Activated CD4-positive, alpha-beta T cell treated with anti-CD3 and anti-CD28 coated beads for 36 hours (primary cell): ENCODE measurements at regions not wholly inside any gene's neighbourhood (a gene's known extent, or its start where the extent isn't known, plus 50 kb on each side); places are given as distances from the start of the nearest gene placed in this dataset.

Experiments
- ATAC-seq: fragments of 200-7000 bp; cut with Tn5 transposase; one replicate; pipeline ENCODE4 v1.10.0; 2021; ENCODE audit warnings: mild to moderate bottlenecking, moderate library complexity
- CTCF ChIA-PET: fragments of 350-600 bp; sonication (Branson Sonifier 250); formaldehyde crosslinking; loops from one replicate; lab custom pipeline; 2021; ENCODE audit warnings: antibody characterized with exemption; lab: Charles Lee
- POLR2A ChIA-PET: fragments of 350-600 bp; sonication (Branson Sonifier 250); formaldehyde crosslinking; loops from one replicate; lab custom pipeline; 2021; ENCODE audit warnings: antibody characterized with exemption, inconsistent platforms; lab: Charles Lee
- DNase-seq: peaks from one replicate; pipeline ENCODE4 v3.0.0-alpha.2; 2020
- H3K27ac Mint-ChIP-seq: one replicate; pipeline ENCODE4 v1.8.0; 2021; ENCODE audit warnings: mixed read lengths
- H3K27me3 Mint-ChIP-seq: one replicate; pipeline ENCODE4 v1.8.0; 2021; ENCODE audit warnings: mixed read lengths
- H3K36me3 Mint-ChIP-seq: one replicate; pipeline ENCODE4 v1.8.0; 2021; ENCODE audit warnings: low read depth, mixed read lengths
- H3K4me1 Mint-ChIP-seq: one replicate; pipeline ENCODE4 v1.8.0; 2021; ENCODE audit warnings: mixed read lengths
- H3K4me3 Mint-ChIP-seq: one replicate; pipeline ENCODE4 v1.8.0; 2021; ENCODE audit warnings: mild to moderate bottlenecking, moderate library complexity, mixed read lengths
- H3K9me3 Mint-ChIP-seq: one replicate; pipeline ENCODE4 v1.8.0; 2021; ENCODE audit warnings: low read depth, mixed read lengths
- intact Hi-C, 2 experiments: fragments of 100-400 bp; cut with DNase I in 1 of 2; cut with micrococcal nuclease in 1 of 2; formaldehyde crosslinking; loops; one replicate each; pipeline versions ENCODE4 v1.14.2 to v1.15.1; 2022 to 2024; cut with DNase I, micrococcal nuclease

GRCh38 chr2:239905884-239906654, 119.1 kb downstream of the NDUFA10 start:
- H3K4me3 Mint-ChIP-seq: no peak overlapping the region
- intact Hi-C loops: no loop called here
- ATAC-seq: no peak
- CTCF ChIA-PET: no interaction called here
- POLR2A ChIA-PET: no interaction called here
- DNase-seq: no peak
- peaks cover 9% of the 10 kb centered on the region for H3K4me1 Mint-ChIP-seq
- H3K27me3 Mint-ChIP-seq: no peaks in the 10 kb centered on the region
- H3K27ac Mint-ChIP-seq: no peak overlapping the region
- H3K9me3 Mint-ChIP-seq: no peaks in the 10 kb centered on the region
- no peaks in the 10 kb centered on the region for H3K36me3 Mint-ChIP-seq

GRCh38 chr2:239905306-239905705, 119.8 kb downstream of the NDUFA10 start:
- Mint-ChIP-seq H3K27me3 (no peaks in the 10 kb centered on the region), H3K27ac (no peak overlapping the region), H3K4me1 (peaks cover 1% of the 10 kb centered on the region), H3K9me3 (no peaks in the 10 kb centered on the region), H3K4me3 (no peak overlapping the region), H3K36me3 (no peaks in the 10 kb centered on the region)
- intact Hi-C loops: no loop called here
- POLR2A ChIA-PET: no interaction called here
- ATAC-seq: no peak
- CTCF ChIA-PET: no interaction called here
- DNase-seq: no peak

- H3K27ac Mint-ChIP-seq: no peak overlapping the region
- ATAC-seq (no peak), DNase-seq (no peak)
- ChIA-PET POLR2A (no interaction called here), CTCF (no interaction called here)
- H3K4me1 Mint-ChIP-seq: no peaks in the 10 kb centered on the region
- H3K4me3 Mint-ChIP-seq: no peak overlapping the region
- intact Hi-C loops: no loop called here
- no peaks in the 10 kb centered on the region for H3K36me3 Mint-ChIP-seq
- H3K27me3 Mint-ChIP-seq: no peaks in the 10 kb centered on the region
- H3K9me3 Mint-ChIP-seq: no peaks in the 10 kb centered on the region
Measured at GRCh38 chr2:239904496-239904895, 120.6 kb downstream of the NDUFA10 start.

- no peak for ATAC-seq
- POLR2A ChIA-PET: no interaction called here
- no peak for DNase-seq
- intact Hi-C loops: no loop called here
- no peaks in the 10 kb centered on the region for H3K36me3 Mint-ChIP-seq
- H3K4me3 Mint-ChIP-seq: no peak overlapping the region
- H3K4me1 Mint-ChIP-seq: no peaks in the 10 kb centered on the region
- no peaks in the 10 kb centered on the region for H3K27me3 Mint-ChIP-seq
- H3K9me3 Mint-ChIP-seq: no peaks in the 10 kb centered on the region
- H3K27ac Mint-ChIP-seq: no peak overlapping the region
- CTCF ChIA-PET: no interaction called here
Measured at GRCh38 chr2:239903803-239904202, 121.3 kb downstream of the NDUFA10 start.

GRCh38 chr2:239903210-239903609, 121.9 kb downstream of the NDUFA10 start:
- no peak for ATAC-seq
- no peaks in the 10 kb centered on the region for H3K27me3 Mint-ChIP-seq
- no peak for DNase-seq
- no peaks in the 10 kb centered on the region for H3K36me3 Mint-ChIP-seq
- H3K4me1 Mint-ChIP-seq: no peaks in the 10 kb centered on the region
- POLR2A ChIA-PET: no interaction called here
- no peak overlapping the region for H3K4me3 Mint-ChIP-seq
- H3K27ac Mint-ChIP-seq: no peak overlapping the region
- intact Hi-C loops: no loop called here
- CTCF ChIA-PET: no interaction called here
- no peaks in the 10 kb centered on the region for H3K9me3 Mint-ChIP-seq

GRCh38 chr2:239902749-239903201, 122.4 kb downstream of the NDUFA10 start:
- H3K4me1 Mint-ChIP-seq: no peaks in the 10 kb centered on the region
- no peaks in the 10 kb centered on the region for H3K27me3 Mint-ChIP-seq
- ATAC-seq: no peak
- no peaks in the 10 kb centered on the region for H3K36me3 Mint-ChIP-seq
- no peaks in the 10 kb centered on the region for H3K9me3 Mint-ChIP-seq
- intact Hi-C loops: no loop called here
- H3K4me3 Mint-ChIP-seq: no peak overlapping the region
- no peak for DNase-seq
- CTCF ChIA-PET: no interaction called here
- POLR2A ChIA-PET: no interaction called here
- H3K27ac Mint-ChIP-seq: no peak overlapping the region

- ChIA-PET CTCF (no interaction called here), POLR2A (no interaction called here)
- ATAC-seq (no peak), DNase-seq (no peak)
- Mint-ChIP-seq H3K4me3 (no peak overlapping the region), H3K4me1 (no peaks in the 10 kb centered on the region), H3K27me3 (peaks cover 9% of the 10 kb centered on the region), H3K27ac (no peak overlapping the region), H3K36me3 (no peaks in the 10 kb centered on the region), H3K9me3 (no peaks in the 10 kb centered on the region)
- intact Hi-C loops: no loop called here
Measured at GRCh38 chr2:239898292-239898925, 126.7 kb downstream of the NDUFA10 start.

GRCh38 chr2:239897596-239898235, 127.4 kb downstream of the NDUFA10 start:
- Mint-ChIP-seq H3K9me3 (no peaks in the 10 kb centered on the region), H3K4me1 (no peaks in the 10 kb centered on the region), H3K4me3 (no peak overlapping the region), H3K36me3 (no peaks in the 10 kb centered on the region), H3K27ac (no peak overlapping the region), H3K27me3 (peaks cover 9% of the 10 kb centered on the region)
- ATAC-seq (no peak), DNase-seq (no peak)
- intact Hi-C loops: no loop called here
- ChIA-PET POLR2A (no interaction called here), CTCF (no interaction called here)

GRCh38 chr2:239896075-239896474, 129.1 kb downstream of the NDUFA10 start:
- CTCF ChIA-PET: interaction anchor here (0.5 kb wide), 1 partner anchor 88 kb away, joined by 3 read pairs; no protein-coding TSS in a partner anchor
- POLR2A ChIA-PET: no interaction called here
- intact Hi-C loops: no loop called here
- no peak for ATAC-seq
- H3K36me3 Mint-ChIP-seq: no peaks in the 10 kb centered on the region
- H3K4me1 Mint-ChIP-seq: no peaks in the 10 kb centered on the region
- DNase-seq: no peak
- H3K27me3 Mint-ChIP-seq: peaks cover 9% of the 10 kb centered on the region
- no peaks in the 10 kb centered on the region for H3K9me3 Mint-ChIP-seq
- no peak overlapping the region for H3K27ac Mint-ChIP-seq
- H3K4me3 Mint-ChIP-seq: no peak overlapping the region

- DNase-seq: no peak
- no peaks in the 10 kb centered on the region for H3K9me3 Mint-ChIP-seq
- H3K4me1 Mint-ChIP-seq: no peaks in the 10 kb centered on the region
- H3K4me3 Mint-ChIP-seq: no peak overlapping the region
- H3K36me3 Mint-ChIP-seq: no peaks in the 10 kb centered on the region
- no peak overlapping the region for H3K27ac Mint-ChIP-seq
- intact Hi-C loops: no loop called here
- CTCF ChIA-PET: interaction anchor here (0.5 to 0.6 kb wide), 2 partner anchors 88 to 118 kb away, joined by 3 read pairs; no protein-coding TSS in a partner anchor
- POLR2A ChIA-PET: no interaction called here
- ATAC-seq: no peak
- H3K27me3 Mint-ChIP-seq: peaks cover 9% of the 10 kb centered on the region
Measured at GRCh38 chr2:239895669-239896068, 129.5 kb downstream of the NDUFA10 start.

- Mint-ChIP-seq H3K36me3 (no peaks in the 10 kb centered on the region), H3K27ac (no peak overlapping the region), H3K4me1 (no peaks in the 10 kb centered on the region), H3K4me3 (no peak overlapping the region), H3K9me3 (no peaks in the 10 kb centered on the region), H3K27me3 (peaks cover 9% of the 10 kb centered on the region)
- ATAC-seq (no peak), DNase-seq (no peak)
- intact Hi-C loops: no loop called here
- POLR2A ChIA-PET: no interaction called here
- CTCF ChIA-PET: interaction anchor here (0.6 to 0.7 kb wide), 2 partner anchors 119 to 945 kb away, joined by 3 read pairs; no protein-coding TSS in a partner anchor
Measured at GRCh38 chr2:239895116-239895515, 130.0 kb downstream of the NDUFA10 start.
